Neural cell (in vitro differentiated cells): ENCODE measurements at regions not wholly inside any gene's neighbourhood (a gene's known extent, or its start where the extent isn't known, plus 50 kb on each side); places are given as distances from the start of the nearest gene placed in this dataset.

ENCODE experiments used
- H2AFZ ChIP-seq: fragments of 200-600, 300-800 bp; sonication (generic), shearing (Covaris generic); 2 replicates; pipeline ENCODE4 v1.6.0; 2014; ENCODE audit warnings: low read depth, mild to moderate bottlenecking, antibody characterized with exemption, low read length, moderate library complexity
- H3F3A ChIP-seq: fragments of 200-600 bp; shearing (Covaris generic); 2 replicates; pipeline ENCODE4 v1.6.1; 2016; ENCODE audit warnings: mild to moderate bottlenecking, moderate library complexity, mixed read lengths, antibody characterized with exemption, low read length; ENCODE audit not compliant: insufficient read depth, poor library complexity, severe bottlenecking
- H3K27ac ChIP-seq: fragments of 200-600, 300-800 bp; sonication (generic), shearing (Covaris generic); 2 replicates; pipeline ENCODE4 v1.5.1; 2014; ENCODE audit warnings: mild to moderate bottlenecking, low read length, moderate library complexity
- H3K27me3 ChIP-seq: fragments of 300-800, 200-600 bp; sonication (generic), shearing (Covaris generic); 2 replicates; pipeline ENCODE4 v1.6.0; 2014; ENCODE audit warnings: mild to moderate bottlenecking, low read depth, low read length, moderate library complexity; ENCODE audit not compliant: insufficient read depth
- H3K36me3 ChIP-seq: fragments of 300-800, 200-600 bp; sonication (generic), shearing (Covaris generic); 2 replicates; pipeline ENCODE4 v1.5.1; 2014; ENCODE audit warnings: mild to moderate bottlenecking, antibody characterized with exemption, low read length, moderate library complexity; ENCODE audit not compliant: insufficient read depth
- H3K4me2 ChIP-seq: fragments of 300-800, 200-600 bp; sonication (generic), shearing (Covaris generic); 2 replicates; pipeline ENCODE4 v1.6.0; 2014; ENCODE audit warnings: mild to moderate bottlenecking, low read length
- H3K4me3 ChIP-seq: fragments of 300-800, 200-600 bp; sonication (generic), shearing (Covaris generic); 2 replicates; pipeline ENCODE4 v1.5.1; 2014; ENCODE audit warnings: mild to moderate bottlenecking, low read length, moderate library complexity
- H3K79me2 ChIP-seq: fragments of 200-600 bp; shearing (Covaris generic); replicated peaks from 2 replicates; pipeline ENCODE4 v1.6.0; 2014; ENCODE audit warnings: mild to moderate bottlenecking, low read length, moderate library complexity; ENCODE audit not compliant: insufficient read depth
- H3K9ac ChIP-seq: fragments of 300-800, 200-600 bp; sonication (generic), shearing (Covaris generic); 2 replicates; pipeline ENCODE4 v1.6.1; 2016; ENCODE audit warnings: mild to moderate bottlenecking, low read length, mixed read lengths
- H3K9me2 ChIP-seq: fragments of 200-600 bp; shearing (Covaris generic); 2 replicates; pipeline ENCODE4 v1.6.1; 2016; ENCODE audit warnings: mild to moderate bottlenecking, low read length, mixed read lengths; ENCODE audit not compliant: insufficient read depth
- H3K9me3 ChIP-seq: fragments of 200-600, 300-800 bp; sonication (generic), shearing (Covaris generic); 2 replicates; pipeline ENCODE4 v1.6.1; 2016; ENCODE audit warnings: mild to moderate bottlenecking, mixed run types, low read length, moderate library complexity, mixed read lengths
- H4K20me1 ChIP-seq: fragments of 200-600 bp; shearing (Covaris generic); 2 replicates; pipeline ENCODE4 v1.6.1; 2016; ENCODE audit warnings: mild to moderate bottlenecking, mixed run types; ENCODE audit not compliant: insufficient read depth
- CTCF ChIP-seq: fragments of 450-650 bp; IDR thresholded peaks from 2 replicates; pipeline ENCODE4 v1.5.1; 2014; ENCODE audit warnings: antibody characterized with exemption, mild to moderate bottlenecking, moderate library complexity; ENCODE audit not compliant: poor library complexity, severe bottlenecking
- EP300 ChIP-seq: fragments of 450-650 bp; conservative IDR thresholded peaks from 2 replicates; pipeline ENCODE4 v1.6.1; 2014; ENCODE audit warnings: antibody characterized with exemption, mild to moderate bottlenecking, moderate library complexity; ENCODE audit not compliant: poor library complexity, severe bottlenecking
- EZH2 ChIP-seq: fragments of 200-600, 300-800 bp; shearing (Covaris generic), sonication (generic); IDR thresholded peaks from 2 replicates; pipeline ENCODE4 v1.6.1; 2014; ENCODE audit warnings: antibody characterized with exemption, low read length, borderline replicate concordance, mild to moderate bottlenecking; ENCODE audit not compliant: insufficient read depth, poor library complexity, severe bottlenecking
- MXI1 ChIP-seq: fragments of 450-650 bp; conservative IDR thresholded peaks from 2 replicates; pipeline ENCODE4 v1.6.1; 2014; ENCODE audit warnings: antibody characterized with exemption, mild to moderate bottlenecking; ENCODE audit not compliant: poor library complexity, severe bottlenecking
- POLR2AphosphoS5 ChIP-seq: IDR thresholded peaks from 2 replicates; pipeline ENCODE4 v1.6.1; 2012
- RAD21 ChIP-seq: fragments of 450-650 bp; conservative IDR thresholded peaks from 2 replicates; pipeline ENCODE4 v1.6.1; 2014; ENCODE audit warnings: antibody characterized with exemption, mild to moderate bottlenecking, moderate library complexity
- SMC3 ChIP-seq: fragments of 450-650 bp; conservative IDR thresholded peaks from 2 replicates; pipeline ENCODE4 v1.6.1; 2014; ENCODE audit warnings: antibody characterized with exemption, mild to moderate bottlenecking, moderate library complexity; ENCODE audit not compliant: poor library complexity
- TAF1 ChIP-seq: IDR thresholded peaks from 2 replicates; pipeline ENCODE4 v1.6.1; 2012; ENCODE audit warnings: low read depth
- TF ChIP-seq, protein P1 (sequence below): IDR thresholded peaks from 2 replicates; pipeline ENCODE4 v1.6.1; 2012; ENCODE audit warnings: borderline replicate concordance

GRCh38 chr16:66150698-66151482 lies 215.6 kb upstream of the CDH5 start:
- TF ChIP-seq POLR2AphosphoS5 (no peak), SMC3 (no peak), EZH2 (no peak), EP300 (no peak), MXI1 (no peak), CTCF (no peak), TAF1 (no peak), RAD21 (no peak)
- TF ChIP-seq, protein P1, sequence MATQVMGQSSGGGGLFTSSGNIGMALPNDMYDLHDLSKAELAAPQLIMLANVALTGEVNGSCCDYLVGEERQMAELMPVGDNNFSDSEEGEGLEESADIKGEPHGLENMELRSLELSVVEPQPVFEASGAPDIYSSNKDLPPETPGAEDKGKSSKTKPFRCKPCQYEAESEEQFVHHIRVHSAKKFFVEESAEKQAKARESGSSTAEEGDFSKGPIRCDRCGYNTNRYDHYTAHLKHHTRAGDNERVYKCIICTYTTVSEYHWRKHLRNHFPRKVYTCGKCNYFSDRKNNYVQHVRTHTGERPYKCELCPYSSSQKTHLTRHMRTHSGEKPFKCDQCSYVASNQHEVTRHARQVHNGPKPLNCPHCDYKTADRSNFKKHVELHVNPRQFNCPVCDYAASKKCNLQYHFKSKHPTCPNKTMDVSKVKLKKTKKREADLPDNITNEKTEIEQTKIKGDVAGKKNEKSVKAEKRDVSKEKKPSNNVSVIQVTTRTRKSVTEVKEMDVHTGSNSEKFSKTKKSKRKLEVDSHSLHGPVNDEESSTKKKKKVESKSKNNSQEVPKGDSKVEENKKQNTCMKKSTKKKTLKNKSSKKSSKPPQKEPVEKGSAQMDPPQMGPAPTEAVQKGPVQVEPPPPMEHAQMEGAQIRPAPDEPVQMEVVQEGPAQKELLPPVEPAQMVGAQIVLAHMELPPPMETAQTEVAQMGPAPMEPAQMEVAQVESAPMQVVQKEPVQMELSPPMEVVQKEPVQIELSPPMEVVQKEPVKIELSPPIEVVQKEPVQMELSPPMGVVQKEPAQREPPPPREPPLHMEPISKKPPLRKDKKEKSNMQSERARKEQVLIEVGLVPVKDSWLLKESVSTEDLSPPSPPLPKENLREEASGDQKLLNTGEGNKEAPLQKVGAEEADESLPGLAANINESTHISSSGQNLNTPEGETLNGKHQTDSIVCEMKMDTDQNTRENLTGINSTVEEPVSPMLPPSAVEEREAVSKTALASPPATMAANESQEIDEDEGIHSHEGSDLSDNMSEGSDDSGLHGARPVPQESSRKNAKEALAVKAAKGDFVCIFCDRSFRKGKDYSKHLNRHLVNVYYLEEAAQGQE = no peak
- H3K27me3 ChIP-seq = no peaks in the 10 kb centered on the region
- H4K20me1 ChIP-seq = no peaks in the 10 kb centered on the region
- no peak overlapping the region for H3K27ac ChIP-seq
- no peak overlapping the region for H3K4me2 ChIP-seq
- H3K4me3 ChIP-seq = no peak overlapping the region
- no peaks in the 10 kb centered on the region for H3K79me2 ChIP-seq
- no peaks in the 10 kb centered on the region for H3K9me3 ChIP-seq
- H3K9ac ChIP-seq = no peak overlapping the region
- H3K9me2 ChIP-seq = no peaks in the 10 kb centered on the region
- no peaks in the 10 kb centered on the region for H3F3A ChIP-seq
- H2AFZ ChIP-seq = no peak overlapping the region
- H3K36me3 ChIP-seq = no peaks in the 10 kb centered on the region

GRCh38 chr16:66147291-66147690 lies 219.2 kb upstream of the CDH5 start:
- Histone ChIP-seq H3K4me2 (no peak overlapping the region), H3K79me2 (no peaks in the 10 kb centered on the region), H3F3A (no peaks in the 10 kb centered on the region), H3K36me3 (no peaks in the 10 kb centered on the region), H3K9me3 (no peaks in the 10 kb centered on the region), H3K9ac (no peak overlapping the region), H3K27ac (peak overlapping the region; percentile 12), H4K20me1 (no peaks in the 10 kb centered on the region), H3K27me3 (no peaks in the 10 kb centered on the region), H3K4me3 (no peak overlapping the region), H2AFZ (no peak overlapping the region), H3K9me2 (no peaks in the 10 kb centered on the region)
- TF ChIP-seq SMC3 (no peak), TAF1 (no peak), MXI1 (no peak), EP300 (no peak), EZH2 (no peak), CTCF (no peak)
- TF ChIP-seq, protein P1 = no peak
